ENCODE measurements at regions not wholly inside any gene's neighbourhood (a gene's known extent, or its start where the extent isn't known, plus 50 kb on each side); places are given as distances from the start of the nearest gene placed in this dataset.

GRCh38 chr2:14316594-14316993 lies 315.9 kb upstream of the LRATD1 start:
- H3K36me3 ChIP-seq, result no peaks in the 10 kb centered on the region
- H3K4me3 ChIP-seq, result no peak overlapping the region
- no peaks in the 10 kb centered on the region for H3K4me1 ChIP-seq
- H3K9me3 ChIP-seq, result no peaks in the 10 kb centered on the region
- no peak overlapping the region for H3K27ac ChIP-seq
- no peaks in the 10 kb centered on the region for H3K27me3 ChIP-seq
- TF ChIP-seq POLR2AphosphoS5 (IDR thresholded peaks at IDR 0.05) (no peak), CTCF (IDR thresholded peaks at IDR 0.05) (no peak), POLR2A (IDR thresholded peaks at IDR 0.05) (no peak), EP300 (IDR thresholded peaks at IDR 0.05; ENCODE audit: low read depth) (no peak)
- in situ Hi-C loops (cut with MboI; ENCODE audit: low pct_ligation_motif_present in 1 of 4, low pct_unique_long_range_greater_than_20kb in 1 of 4, low sequenced_read_pairs in 3 of 4), result no loop called here
- no peak for DNase-seq
- WGBS, 2 donors (ENCODE audit: low coverage in 1 of 2), result 60% methylated on average over 1 of the region's 1 CpG; no CpG with 5 or more reads in 1 of the 2 donors
- intact Hi-C loops (cut with DNase I; ENCODE audit: low total_unique reads), result no loop called here

GRCh38 chr2:14321357-14321756 lies 311.2 kb upstream of the LRATD1 start:
- no peak overlapping the region for H3K4me3 ChIP-seq
- no peaks in the 10 kb centered on the region for H3K4me1 ChIP-seq
- H3K27ac ChIP-seq, result no peak overlapping the region
- H3K36me3 ChIP-seq, result no peaks in the 10 kb centered on the region
- no peak for DNase-seq
- no peaks in the 10 kb centered on the region for H3K27me3 ChIP-seq
- in situ Hi-C loops (cut with MboI; ENCODE audit: low pct_ligation_motif_present in 1 of 4, low pct_unique_long_range_greater_than_20kb in 1 of 4, low sequenced_read_pairs in 3 of 4), result no loop called here
- no peaks in the 10 kb centered on the region for H3K9me3 ChIP-seq
- 74 to 93% methylated on average over 2 to 4 of the region's 4 CpGs for WGBS, 2 donors (ENCODE audit: low coverage in 1 of 2)
- intact Hi-C loops (cut with DNase I; ENCODE audit: low total_unique reads), result no loop called here
- TF ChIP-seq CTCF (IDR thresholded peaks at IDR 0.05), result no peak
- TF ChIP-seq POLR2A (IDR thresholded peaks at IDR 0.05), result no peak

- H3K4me1 ChIP-seq, result no peaks in the 10 kb centered on the region
- no peak for TF ChIP-seq POLR2AphosphoS5 (IDR thresholded peaks at IDR 0.05)
- TF ChIP-seq POLR2A (IDR thresholded peaks at IDR 0.05), result no peak
- no peak for TF ChIP-seq EP300 (IDR thresholded peaks at IDR 0.05; ENCODE audit: low read depth)
- no peak for TF ChIP-seq CTCF (IDR thresholded peaks at IDR 0.05)
- H3K9me3 ChIP-seq, result no peaks in the 10 kb centered on the region
- DNase-seq, result no peak
- H3K36me3 ChIP-seq, result no peaks in the 10 kb centered on the region
- H3K27ac ChIP-seq, result no peak overlapping the region
- in situ Hi-C loops (cut with MboI; ENCODE audit: low pct_ligation_motif_present in 1 of 4, low pct_unique_long_range_greater_than_20kb in 1 of 4, low sequenced_read_pairs in 3 of 4), result no loop called here
- 48 to 63% methylated on average over 2 of the region's 2 CpGs for WGBS, 2 donors (ENCODE audit: low coverage in 1 of 2)
- H3K4me3 ChIP-seq, result no peak overlapping the region
- H3K27me3 ChIP-seq, result no peaks in the 10 kb centered on the region
- intact Hi-C loops (cut with DNase I; ENCODE audit: low total_unique reads), result no loop called here
Measured at GRCh38 chr2:14322306-14322705, 310.2 kb upstream of the LRATD1 start.

GRCh38 chr2:14324308-14324707 lies 308.2 kb upstream of the LRATD1 start:
- Histone ChIP-seq H3K36me3 (no peaks in the 10 kb centered on the region), H3K27me3 (no peaks in the 10 kb centered on the region), H3K27ac (no peak overlapping the region), H3K9me3 (no peaks in the 10 kb centered on the region), H3K4me3 (no peak overlapping the region), H3K4me1 (no peaks in the 10 kb centered on the region)
- WGBS, 2 donors (ENCODE audit: low coverage in 1 of 2), result 68 to 76% methylated on average over 2 of the region's 2 CpGs
- in situ Hi-C loops (cut with MboI; ENCODE audit: low pct_ligation_motif_present in 1 of 4, low pct_unique_long_range_greater_than_20kb in 1 of 4, low sequenced_read_pairs in 3 of 4), result no loop called here
- TF ChIP-seq EP300 (IDR thresholded peaks at IDR 0.05; ENCODE audit: low read depth) (no peak), CTCF (IDR thresholded peaks at IDR 0.05) (no peak), POLR2A (IDR thresholded peaks at IDR 0.05) (no peak), POLR2AphosphoS5 (IDR thresholded peaks at IDR 0.05) (no peak)
- intact Hi-C loops (cut with DNase I; ENCODE audit: low total_unique reads), result no loop called here
- DNase-seq, result no peak
